ENCODE measurements at regions not wholly inside any gene's neighbourhood (a gene's known extent, or its start where the extent isn't known, plus 50 kb on each side); places are given as distances from the start of the nearest gene placed in this dataset.

DNA sequence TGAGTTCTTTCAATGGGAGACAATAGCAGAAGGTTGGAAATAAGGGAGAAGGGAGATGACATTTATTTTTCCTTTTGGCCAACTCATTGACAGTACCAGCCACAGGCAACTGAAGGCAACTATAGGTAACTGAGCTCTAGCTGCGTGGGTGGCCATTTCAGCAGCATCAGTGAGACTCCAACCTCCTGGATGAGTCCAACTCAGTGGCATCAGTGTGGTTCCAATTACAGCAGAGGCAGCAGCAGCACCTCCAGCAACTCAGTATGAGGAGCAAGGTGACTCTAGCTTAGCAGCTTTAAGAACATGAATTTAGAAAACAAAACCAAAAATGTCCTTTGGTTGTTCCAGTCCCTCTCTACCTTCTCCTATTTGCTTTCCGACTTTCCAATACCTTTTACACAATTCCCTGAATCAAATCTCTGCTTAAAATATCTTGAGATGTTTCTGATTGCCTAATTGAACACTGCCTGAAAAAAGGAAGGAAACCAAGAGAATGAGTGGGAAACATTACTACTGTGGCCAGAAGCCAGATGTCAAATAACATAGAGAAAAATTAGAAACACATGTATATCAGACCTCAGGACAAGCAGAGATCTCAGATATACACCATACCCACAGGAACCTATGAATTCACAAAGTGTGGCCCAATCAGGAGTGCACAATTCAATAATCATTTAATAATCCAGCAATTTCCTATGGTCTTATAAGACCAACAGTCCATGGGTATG, 166.5 kb upstream of the RORB start:
- no peak for DNase-seq (ENCODE audit: low read depth)
- TF ChIP-seq, protein P1, sequence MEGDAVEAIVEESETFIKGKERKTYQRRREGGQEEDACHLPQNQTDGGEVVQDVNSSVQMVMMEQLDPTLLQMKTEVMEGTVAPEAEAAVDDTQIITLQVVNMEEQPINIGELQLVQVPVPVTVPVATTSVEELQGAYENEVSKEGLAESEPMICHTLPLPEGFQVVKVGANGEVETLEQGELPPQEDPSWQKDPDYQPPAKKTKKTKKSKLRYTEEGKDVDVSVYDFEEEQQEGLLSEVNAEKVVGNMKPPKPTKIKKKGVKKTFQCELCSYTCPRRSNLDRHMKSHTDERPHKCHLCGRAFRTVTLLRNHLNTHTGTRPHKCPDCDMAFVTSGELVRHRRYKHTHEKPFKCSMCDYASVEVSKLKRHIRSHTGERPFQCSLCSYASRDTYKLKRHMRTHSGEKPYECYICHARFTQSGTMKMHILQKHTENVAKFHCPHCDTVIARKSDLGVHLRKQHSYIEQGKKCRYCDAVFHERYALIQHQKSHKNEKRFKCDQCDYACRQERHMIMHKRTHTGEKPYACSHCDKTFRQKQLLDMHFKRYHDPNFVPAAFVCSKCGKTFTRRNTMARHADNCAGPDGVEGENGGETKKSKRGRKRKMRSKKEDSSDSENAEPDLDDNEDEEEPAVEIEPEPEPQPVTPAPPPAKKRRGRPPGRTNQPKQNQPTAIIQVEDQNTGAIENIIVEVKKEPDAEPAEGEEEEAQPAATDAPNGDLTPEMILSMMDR (IDR thresholded peaks at IDR 0.05; ENCODE audit: insufficient read depth, low read depth, low read length, missing control alignments) = no peak
- H3K4me3 ChIP-seq (ENCODE audit: low read depth, low read length) = no peak overlapping the region

DNA sequence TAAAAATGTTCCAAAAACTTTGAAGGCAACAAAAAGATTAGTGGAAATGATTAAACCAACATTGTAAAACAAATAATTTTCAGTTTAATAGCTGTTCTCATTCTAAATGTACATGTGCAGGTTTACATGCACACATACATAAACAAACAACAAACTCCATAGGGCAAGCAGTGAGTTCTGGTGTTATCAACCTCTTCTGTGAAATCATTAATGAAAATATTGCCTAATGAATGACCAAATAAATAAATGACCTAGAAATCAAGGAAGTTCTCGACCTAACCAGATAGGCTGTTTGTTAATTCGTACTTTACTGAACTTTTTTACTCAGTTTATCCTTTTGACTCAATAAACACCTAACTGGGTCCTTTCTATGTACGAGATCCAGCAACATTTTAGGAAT, 165.5 kb upstream of the RORB start:
- TF ChIP-seq, protein P1 (IDR thresholded peaks at IDR 0.05; ENCODE audit: insufficient read depth, low read depth, low read length, missing control alignments) = no peak
- no peak for DNase-seq (ENCODE audit: low read depth)
- H3K4me3 ChIP-seq (ENCODE audit: low read depth, low read length) = no peak overlapping the region

DNA sequence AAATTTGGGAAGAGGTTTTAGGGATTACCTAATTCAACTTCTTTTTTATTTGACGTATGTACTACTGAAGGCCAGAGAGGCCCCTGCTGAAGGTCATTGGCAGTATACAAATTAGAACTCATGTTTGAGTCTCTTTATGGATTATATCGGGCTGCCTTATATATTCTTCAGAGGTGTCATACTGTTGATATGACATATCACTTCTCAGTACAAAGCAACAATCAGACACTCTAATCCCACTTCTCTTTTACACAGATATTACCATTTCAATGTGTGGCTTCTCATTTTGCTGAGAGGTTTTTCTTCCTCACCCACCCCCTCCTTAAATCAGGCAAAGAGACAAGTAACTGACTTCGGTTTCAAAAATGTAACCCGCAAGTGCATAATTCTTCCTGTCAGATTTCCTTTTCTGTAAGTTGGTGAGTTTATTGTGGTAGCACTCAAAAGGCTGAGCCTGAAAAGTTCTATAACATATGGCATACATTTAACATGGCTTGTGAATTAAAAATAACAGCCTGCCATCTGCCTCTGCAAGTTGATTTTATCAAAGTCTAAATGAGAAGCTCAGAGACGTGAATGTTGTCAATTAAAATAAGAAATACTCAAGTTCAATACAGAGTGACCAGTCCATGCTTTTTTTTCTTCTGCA, 163.6 kb upstream of the RORB start:
- no peak overlapping the region for H3K4me3 ChIP-seq (ENCODE audit: low read depth, low read length)
- TF ChIP-seq, protein P1 (IDR thresholded peaks at IDR 0.05; ENCODE audit: insufficient read depth, low read depth, low read length, missing control alignments) = no peak
- no peak for DNase-seq (ENCODE audit: low read depth)

DNA sequence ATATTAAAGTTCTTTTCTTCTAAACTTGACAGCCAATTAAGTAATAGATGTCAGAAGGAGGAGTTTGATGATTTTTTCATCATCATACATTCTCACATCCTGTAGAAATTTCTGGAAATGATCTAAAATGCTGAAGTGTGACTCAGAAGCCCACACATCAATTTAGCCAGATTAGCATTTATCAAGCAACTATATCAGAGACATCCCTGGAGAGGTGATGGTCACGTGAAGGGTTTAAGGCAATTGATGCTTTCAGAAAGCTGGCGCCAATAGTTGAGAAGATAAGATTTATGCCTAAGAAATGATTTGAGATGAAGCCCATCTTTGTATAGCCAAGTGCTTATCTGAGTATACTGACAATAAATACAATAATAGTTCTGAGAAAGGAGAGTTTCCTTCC, 162.9 kb upstream of the RORB start:
- TF ChIP-seq, protein P1 (IDR thresholded peaks at IDR 0.05; ENCODE audit: insufficient read depth, low read depth, low read length, missing control alignments) = no peak
- H3K4me3 ChIP-seq (ENCODE audit: low read depth, low read length) = no peak overlapping the region
- DNase-seq (ENCODE audit: low read depth) = no peak

DNA sequence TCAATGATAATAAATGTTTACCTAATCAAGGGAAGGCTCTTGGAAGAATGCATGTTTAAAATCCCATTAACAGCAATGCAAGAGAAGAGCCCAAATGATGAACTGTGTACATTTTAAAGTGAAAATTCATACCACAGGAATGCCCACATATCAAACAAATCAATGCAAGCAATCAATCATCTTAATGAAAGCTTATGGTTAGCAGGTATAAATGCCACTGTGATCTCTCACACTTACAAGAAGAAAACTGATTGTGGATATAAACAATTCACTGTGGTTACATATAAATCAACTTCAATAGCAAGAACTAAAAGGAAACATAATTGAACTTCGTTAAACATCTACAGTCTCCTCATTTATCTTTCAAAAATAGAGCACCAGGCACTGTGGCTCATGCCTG, 161.0 kb upstream of the RORB start:
- no peak for DNase-seq (ENCODE audit: low read depth)
- no peak overlapping the region for H3K4me3 ChIP-seq (ENCODE audit: low read depth, low read length)
- TF ChIP-seq, protein P1 (IDR thresholded peaks at IDR 0.05; ENCODE audit: insufficient read depth, low read depth, low read length, missing control alignments) = no peak

DNA sequence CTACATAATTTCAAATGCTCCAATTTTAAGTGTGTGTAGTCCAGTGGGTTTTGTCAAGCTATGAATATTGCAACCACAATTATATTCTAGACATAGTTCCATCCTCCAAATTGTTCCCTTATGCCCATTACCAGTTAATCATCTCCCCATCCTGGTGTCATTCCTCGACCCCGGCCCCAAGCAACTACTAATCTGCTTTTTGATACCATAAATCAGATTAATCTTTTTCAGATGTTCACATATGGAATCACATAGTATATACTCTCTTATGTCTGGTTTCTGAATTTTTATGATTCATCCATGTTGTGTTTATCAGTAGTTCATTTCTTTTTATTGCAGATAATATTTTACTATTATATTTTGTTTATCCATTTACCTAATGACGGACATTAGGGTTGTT, 148.4 kb upstream of the RORB start:
- H3K4me3 ChIP-seq (ENCODE audit: low read depth, low read length) = no peak overlapping the region
- TF ChIP-seq, protein P1 (IDR thresholded peaks at IDR 0.05; ENCODE audit: insufficient read depth, low read depth, low read length, missing control alignments) = no peak
- DNase-seq (ENCODE audit: low read depth) = no peak
